ENCODE measurements at regions not wholly inside any gene's neighbourhood (a gene's known extent, or its start where the extent isn't known, plus 50 kb on each side); places are given as distances from the start of the nearest gene placed in this dataset.
A peak's percentile ranks its signal among the peaks of the same experiment; 100 is the strongest.

GRCh38 chr4:185862340-185862739, 50.3 kb upstream of the SORBS2 start:
- no peak for DNase-seq

- DNase-seq: no peak
Observed at GRCh38 chr4:185863946-185864345, 52.0 kb upstream of the SORBS2 start.

GRCh38 chr4:185865901-185866328, 53.9 kb upstream of the SORBS2 start:
- DNase-seq: no peak

GRCh38 chr4:185867770-185868169, 55.8 kb upstream of the SORBS2 start:
- no peak for DNase-seq

GRCh38 chr4:185868983-185869382, 57.0 kb upstream of the SORBS2 start:
- no peak for DNase-seq

GRCh38 chr4:185869427-185869826, 57.4 kb upstream of the SORBS2 start:
- no peak for DNase-seq

GRCh38 chr4:185870366-185870765, 58.4 kb upstream of the SORBS2 start:
- peak in 2 of 14 donors; percentile 0 to 1 for DNase-seq

GRCh38 chr4:185872747-185873380, 60.9 kb upstream of the SORBS2 start:
- DNase-seq: no peak

GRCh38 chr4:185874516-185875230, 62.7 kb upstream of the SORBS2 start:
- no peak for DNase-seq

GRCh38 chr4:185875316-185875907, 63.4 kb upstream of the SORBS2 start:
- DNase-seq: no peak

GRCh38 chr4:185878633-185879032, 66.6 kb upstream of the SORBS2 start:
- no peak for DNase-seq

- DNase-seq: no peak
Observed at GRCh38 chr4:185879666-185880312, 67.8 kb upstream of the SORBS2 start.

- DNase-seq: no peak
Observed at GRCh38 chr4:185880571-185880970, 68.6 kb upstream of the SORBS2 start.

- DNase-seq: no peak
Observed at GRCh38 chr4:185881430-185881829, 69.4 kb upstream of the SORBS2 start.

GRCh38 chr4:185883591-185883990, 71.6 kb upstream of the SORBS2 start:
- no peak for DNase-seq

- no peak for DNase-seq
Observed at GRCh38 chr4:185885075-185885474, 73.1 kb upstream of the SORBS2 start.

GRCh38 chr4:185885604-185886003, 73.6 kb upstream of the SORBS2 start:
- no peak for DNase-seq

GRCh38 chr4:185886832-185887524, 75.0 kb upstream of the SORBS2 start:
- DNase-seq: peak in 1 of 14 donors; percentile 2

- DNase-seq: no peak
Observed at GRCh38 chr4:185888676-185889075, 76.7 kb upstream of the SORBS2 start.

GRCh38 chr4:185889585-185889984, 77.6 kb upstream of the SORBS2 start:
- no peak for DNase-seq

- no peak for DNase-seq
Observed at GRCh38 chr4:185890196-185890595, 78.2 kb upstream of the SORBS2 start.

- no peak for DNase-seq
Observed at GRCh38 chr4:185892165-185892564, 80.2 kb upstream of the SORBS2 start.

GRCh38 chr4:185893500-185893899, 81.5 kb upstream of the SORBS2 start:
- DNase-seq: no peak

All from C1 segment of cervical spinal cord (tissue), 14 donors.